HG03175 (cell line): ENCODE measurements at regions not wholly inside any gene's neighbourhood (a gene's known extent, or its start where the extent isn't known, plus 50 kb on each side); places are given as distances from the start of the nearest gene placed in this dataset.
"Not testable (repeated sequence)": the region's sequence is repeated elsewhere in the genome, so short reads cannot be mapped to it uniquely, and the experiment has no call there.

Experiments
- ATAC-seq: cut with Tn5 transposase; IDR thresholded peaks from one replicate; pipeline ENCODE4 v1.9.1; 2021; ENCODE audit warnings: mild to moderate bottlenecking, moderate library complexity; ENCODE audit not compliant: unreplicated experiment

DNA sequence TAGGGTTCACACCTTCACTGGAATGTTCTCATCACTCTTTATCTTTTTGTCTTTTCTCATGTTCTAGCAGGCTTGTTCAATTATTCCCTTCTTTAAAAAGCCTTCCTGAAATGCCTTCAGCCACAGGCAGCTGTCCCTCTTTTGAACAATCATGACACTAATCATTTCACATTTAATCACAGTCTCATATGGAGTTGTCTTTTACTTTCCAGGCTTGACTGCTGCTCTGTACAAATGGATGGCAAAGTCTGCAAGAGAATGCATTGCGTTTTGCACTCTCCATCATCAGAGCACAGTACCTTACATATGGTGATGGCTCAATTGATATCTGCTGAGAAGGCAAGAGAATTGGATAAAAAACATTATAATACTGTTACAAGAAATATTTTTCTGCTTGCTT lies 529.8 kb downstream of the DIPK2A start:
- no peak for ATAC-seq

DNA sequence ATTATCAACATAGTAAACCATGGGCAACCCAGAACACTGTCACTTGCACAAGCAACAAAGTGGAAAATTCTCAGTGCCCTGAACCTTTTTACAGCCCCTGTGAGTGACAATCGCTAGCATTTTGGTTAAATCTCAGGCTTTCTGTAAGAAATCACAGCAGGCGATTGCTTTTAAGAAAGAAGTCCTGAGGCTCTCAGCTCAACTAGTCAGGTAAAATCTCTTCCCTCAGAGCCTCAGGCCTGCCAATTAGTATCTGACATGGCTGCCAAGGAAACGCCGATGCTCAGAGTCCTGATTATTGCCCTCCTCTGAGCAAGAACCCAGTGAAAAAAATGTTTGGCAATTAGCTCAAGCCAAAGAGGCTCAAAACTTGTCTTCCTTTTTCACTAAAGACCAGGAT lies 530.8 kb downstream of the DIPK2A start:
- ATAC-seq = no peak

DNA sequence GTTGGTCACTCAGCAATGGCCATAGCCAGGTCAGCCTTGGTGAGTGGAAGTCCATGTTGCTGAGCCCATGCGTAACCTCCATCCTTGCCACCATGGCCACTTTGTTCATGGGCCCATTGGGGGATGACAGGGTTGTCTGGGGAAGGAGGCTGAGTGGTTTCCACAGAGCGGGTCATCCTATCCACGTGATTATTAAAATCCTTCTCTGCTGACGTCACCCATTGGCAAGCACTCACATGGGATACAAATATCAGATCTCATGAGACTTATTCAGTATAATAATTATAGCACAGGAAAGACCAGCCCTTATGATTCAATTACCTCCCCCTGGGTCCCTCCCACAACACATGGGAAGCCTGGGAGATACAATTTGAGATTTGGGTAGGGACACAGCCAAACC lies 534.8 kb downstream of the DIPK2A start:
- not testable (repeated sequence) for ATAC-seq

DNA sequence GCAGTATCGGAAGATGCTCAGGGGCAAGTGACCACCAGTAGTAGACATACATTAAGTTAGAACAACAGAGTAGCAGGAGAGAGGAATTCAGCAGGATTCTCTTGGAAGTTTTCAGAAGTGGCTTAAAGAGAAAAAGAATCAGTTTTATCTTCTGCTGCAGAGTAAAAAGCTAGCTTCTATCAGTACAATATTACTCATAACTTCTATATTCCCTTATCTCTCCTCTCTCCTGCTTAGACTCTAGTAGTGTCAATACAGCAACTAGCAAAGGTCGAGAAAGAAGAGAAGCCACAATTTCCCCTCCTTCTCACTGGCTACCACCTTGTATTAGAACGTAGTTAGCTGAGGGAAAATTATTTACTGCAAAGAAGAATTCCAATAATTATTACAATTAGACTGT lies 539.7 kb downstream of the DIPK2A start:
- ATAC-seq = no peak

DNA sequence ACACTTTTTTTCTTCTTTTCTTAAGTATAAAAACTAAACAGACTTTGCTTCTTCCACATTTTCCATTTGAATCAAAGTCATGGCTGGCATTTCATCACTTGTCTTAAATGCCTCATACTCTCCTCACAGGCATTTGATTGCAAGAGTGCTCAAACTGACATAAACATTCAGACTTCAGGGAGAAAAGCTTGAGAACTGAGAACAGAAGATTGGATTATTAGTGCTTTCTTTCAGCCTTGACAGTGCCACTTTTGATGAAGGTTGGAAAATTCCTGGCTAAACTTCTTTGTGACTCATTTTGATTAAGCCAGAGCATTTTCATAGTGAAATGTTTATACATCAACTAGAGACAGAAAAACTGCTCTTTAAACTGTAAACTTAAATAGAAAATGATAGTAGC lies 544.4 kb downstream of the DIPK2A start:
- no peak for ATAC-seq

DNA sequence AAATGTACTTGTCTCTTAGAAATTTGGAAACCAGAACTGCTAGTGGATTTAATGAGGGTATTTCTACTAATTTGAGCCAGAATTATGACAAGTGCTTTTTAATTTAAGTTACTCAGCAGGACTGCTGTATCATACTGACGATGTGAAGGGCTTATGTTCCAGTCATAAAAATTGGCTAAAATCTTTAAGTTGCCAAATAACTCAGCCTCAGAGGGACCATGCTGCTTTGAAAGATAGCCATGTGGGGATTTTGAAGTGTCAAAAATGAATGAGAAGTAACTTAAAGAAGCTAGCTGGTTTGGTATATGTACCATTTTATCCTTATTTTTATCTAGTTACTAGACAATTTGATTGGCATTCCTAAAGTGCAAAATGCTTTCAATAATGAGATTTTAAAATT lies 545.0 kb downstream of the DIPK2A start:
- no peak for ATAC-seq

DNA sequence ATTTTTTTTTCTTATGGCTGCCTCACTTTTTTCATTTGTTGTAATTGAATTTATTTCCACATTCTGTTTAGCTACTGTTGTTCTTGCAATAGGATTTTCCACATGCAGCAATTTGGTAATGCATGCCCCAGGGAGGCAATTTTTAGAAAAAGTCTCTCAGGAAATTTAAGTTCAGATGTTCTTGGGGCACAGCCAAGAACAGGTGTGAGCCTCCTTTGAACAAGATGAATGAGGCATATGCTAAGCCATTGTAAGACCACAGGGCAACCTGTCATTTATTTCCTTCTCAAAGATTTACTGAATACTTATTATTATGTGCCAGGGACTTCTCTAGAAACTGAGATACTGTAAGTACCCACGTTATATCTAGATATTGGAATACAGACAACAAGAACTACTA lies 549.5 kb downstream of the DIPK2A start:
- no peak for ATAC-seq

DNA sequence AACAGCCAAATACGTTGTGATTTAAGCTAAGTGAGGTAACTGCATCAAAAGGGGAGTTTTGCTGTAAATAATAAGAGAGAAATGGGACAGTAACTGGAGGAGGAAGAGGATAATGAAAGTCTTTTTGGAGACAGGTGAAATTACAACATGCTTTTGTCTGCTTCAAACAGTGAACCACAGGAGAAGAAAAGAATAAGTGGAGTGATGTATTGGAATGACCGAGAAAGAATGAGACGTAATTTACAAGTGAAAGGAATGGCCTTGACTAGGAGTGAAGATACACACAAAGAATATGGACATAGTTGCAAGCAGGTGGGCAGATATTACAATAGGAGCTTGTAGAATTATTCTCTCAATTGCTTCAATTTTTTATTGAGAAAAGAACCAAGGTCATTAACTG lies 550.8 kb downstream of the DIPK2A start:
- no peak for ATAC-seq

DNA sequence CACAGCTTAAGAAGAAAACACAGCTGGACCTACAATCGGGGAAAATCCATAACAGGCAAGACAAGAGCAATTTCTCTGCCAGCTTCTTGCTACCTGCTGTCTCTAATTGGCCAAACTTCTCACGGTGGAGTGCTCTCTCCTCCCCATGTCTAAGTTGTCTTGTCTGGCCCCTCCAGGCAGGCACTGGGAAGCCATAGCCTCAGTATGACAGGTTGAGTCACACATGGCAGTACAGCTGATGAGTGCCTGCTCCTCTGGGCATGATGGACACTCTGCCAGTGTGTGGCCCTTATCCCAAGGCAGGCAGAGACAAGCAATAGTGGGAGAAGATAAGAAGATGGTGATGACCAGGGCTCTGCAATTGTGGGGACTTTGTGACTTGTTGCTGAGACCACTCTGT lies 551.8 kb downstream of the DIPK2A start:
- ATAC-seq = no peak

DNA sequence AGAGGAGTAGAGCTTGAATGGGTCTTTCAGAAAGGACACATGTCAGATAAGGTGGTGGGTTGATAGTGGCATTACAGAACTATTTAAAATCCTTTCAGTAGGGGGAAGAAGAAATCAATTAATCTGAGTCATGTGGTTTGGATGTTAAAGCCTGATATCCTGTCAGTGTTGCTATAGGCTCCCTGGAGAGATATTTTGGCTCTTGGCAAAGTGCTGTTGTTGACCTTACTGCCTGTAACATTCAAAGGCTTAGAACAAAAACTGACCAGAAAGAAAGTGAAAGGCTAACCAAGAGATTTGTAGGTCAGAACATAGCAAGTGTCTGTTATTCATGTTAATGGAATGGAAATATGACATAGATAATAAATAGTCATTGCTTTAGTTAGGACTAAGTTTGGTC lies 552.9 kb downstream of the DIPK2A start:
- ATAC-seq = no peak

DNA sequence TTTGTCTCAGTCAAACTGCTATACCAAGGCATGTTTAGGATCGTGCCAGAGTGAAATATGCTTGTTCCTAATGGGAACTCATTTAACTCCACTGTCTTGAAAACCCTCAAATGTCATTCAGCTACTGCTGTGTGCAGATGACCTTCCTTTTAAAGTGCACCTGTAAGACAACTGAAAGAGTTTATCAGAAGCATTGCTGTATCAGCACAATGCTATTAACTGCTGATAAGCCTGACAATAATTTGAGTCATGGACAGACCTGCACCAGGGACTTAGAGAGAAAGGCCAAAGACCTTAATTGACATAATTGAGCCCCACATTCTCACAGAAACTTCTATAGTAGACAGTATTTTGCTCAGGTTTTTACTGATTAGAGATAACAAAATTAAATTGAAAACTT lies 557.9 kb downstream of the DIPK2A start:
- ATAC-seq = no peak

DNA sequence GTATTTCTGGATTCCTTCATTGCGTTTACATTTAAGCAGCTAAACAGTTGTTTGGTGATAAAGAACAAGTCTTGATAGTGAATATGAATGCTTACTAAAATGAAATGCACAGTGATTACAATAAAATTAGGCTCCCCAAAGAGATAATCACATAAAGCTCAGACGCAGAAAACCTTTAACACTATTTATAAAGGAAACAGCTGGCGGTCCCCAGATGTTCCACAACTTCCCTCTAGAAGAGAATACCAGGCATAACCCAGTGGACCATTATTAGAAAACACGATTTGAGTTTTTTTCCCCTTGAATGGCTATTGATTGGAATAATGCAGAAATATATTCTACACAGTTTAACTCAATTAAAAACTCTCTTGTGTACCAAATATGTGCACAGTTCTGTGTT lies 573.2 kb downstream of the DIPK2A start:
- no peak for ATAC-seq

DNA sequence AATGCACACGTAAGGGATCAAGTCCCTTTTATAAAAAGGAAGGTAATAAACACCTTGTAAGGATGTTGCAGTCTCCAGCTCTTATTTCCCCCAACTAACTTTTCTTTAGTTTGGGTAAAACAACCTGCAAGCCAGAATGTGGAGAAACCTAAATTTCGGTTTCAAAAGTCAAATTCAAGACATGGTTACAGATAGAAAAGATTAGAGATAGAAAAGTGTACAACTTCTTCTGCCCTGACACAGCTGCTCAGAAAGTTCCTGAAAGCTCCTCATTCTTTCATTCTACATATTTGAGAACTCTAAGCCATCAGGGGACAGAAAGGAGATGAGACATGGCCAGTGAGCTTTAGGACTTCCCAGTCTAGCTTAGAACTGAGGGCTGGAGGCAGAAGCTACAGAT lies 574.9 kb downstream of the DIPK2A start:
- no peak for ATAC-seq

DNA sequence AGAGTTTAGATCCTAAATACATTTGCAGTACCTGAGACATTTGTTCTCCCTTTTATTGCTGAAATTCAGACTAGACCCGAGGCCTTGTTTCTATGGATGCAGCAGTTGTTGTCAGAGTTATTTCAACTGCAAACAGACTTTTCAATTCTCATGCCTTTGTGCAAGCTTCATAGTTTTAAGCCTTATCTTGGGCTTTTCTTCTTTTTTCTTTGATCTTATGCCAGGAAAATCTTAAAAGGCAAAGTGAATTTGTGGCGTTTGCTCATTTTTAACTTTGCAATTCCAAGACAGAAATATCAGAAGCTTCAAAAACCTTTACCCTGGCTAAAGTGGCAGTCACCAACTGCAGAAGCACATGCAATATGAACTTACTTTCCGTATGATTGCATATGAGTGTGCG lies 576.7 kb downstream of the DIPK2A start:
- no peak for ATAC-seq

DNA sequence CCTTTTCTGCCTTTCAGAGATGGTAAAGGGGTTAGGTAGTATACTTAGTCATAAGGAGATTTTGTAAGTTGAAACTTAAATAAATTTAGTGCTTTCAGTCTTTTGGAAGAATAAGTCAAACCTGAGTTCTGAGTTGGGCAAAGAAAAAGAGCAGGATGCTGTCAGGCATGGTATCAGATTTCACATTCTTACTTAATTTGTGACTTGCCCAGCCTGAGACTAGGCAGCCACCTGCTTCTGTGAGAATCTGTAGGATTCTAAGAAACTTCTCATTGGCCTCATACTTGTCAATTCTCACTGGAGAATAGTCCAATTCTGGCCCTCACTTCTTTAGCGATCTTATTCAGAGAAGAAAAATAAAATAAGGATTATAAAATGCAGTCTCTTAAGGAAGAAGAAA lies 577.5 kb downstream of the DIPK2A start:
- ATAC-seq = no peak

DNA sequence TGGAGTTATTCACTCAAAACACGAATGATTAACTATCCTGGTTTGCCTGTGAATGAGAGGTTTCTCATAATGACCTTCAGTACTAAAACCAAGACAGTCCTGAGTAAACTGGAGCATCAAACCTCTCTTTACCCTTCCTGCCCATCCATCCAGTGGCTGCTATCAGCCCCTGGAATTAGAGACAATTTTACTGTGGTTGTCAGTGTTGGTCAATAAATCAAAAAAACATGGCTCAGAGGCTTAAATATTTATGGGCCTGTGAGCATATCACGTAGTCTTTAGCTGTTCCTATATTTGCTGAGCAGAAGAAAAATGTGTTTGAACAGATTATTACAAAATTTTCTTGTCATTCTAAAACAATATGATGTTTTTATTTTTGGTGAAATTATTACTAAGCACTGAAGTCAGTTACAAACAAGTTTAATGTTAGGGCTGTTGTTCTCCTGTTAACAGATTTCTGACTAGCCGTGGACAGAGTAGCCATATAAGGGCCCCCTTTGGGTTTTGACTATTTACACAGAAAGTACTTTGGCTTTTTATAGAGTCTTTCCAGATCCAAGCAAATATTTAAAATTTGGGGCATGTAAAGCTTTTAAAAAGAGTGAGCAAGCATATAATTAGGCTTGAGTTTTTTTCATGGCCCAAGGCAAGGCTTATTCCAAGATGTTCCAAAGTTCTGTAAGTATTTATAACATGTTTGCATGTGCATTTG lies 580.9 kb downstream of the DIPK2A start:
- ATAC-seq = no peak

DNA sequence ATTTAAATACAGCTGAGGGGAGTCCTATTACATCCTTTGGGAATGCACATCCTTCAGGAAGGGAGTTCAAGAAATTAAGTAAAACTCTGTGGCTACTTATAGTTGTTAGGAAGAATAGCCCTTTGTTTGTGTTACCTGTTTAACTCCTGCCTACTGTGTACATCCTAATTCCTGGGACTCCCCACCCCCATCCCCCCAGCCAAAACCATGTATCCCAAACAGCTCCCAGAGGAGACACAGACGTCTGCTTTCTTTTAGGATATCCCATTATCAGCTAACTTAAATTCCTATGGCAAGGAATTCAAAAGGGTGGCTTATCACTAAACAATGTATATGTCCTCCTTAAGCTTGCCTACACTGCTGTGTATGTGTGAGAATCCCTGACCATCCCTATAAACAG lies 581.7 kb downstream of the DIPK2A start:
- no peak for ATAC-seq

DNA sequence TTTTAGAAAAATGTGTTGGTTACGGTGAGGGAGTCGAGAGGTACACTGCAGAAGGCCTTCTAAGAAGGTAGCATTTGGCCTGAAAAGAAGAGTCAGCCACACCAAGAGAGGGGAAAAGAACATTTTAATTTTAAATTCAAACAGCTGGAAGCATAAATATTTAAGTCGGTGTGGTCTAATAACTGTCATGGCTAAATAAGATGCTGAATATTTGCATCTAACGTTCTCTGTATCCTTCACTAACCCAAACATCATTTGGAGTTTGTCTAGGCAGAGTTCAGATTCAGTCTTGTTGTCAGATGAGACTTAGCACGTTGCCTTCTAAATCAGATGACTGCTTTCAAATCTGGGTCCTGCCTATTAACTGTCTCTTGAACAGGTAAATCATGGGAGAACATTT lies 583.3 kb downstream of the DIPK2A start:
- no peak for ATAC-seq

DNA sequence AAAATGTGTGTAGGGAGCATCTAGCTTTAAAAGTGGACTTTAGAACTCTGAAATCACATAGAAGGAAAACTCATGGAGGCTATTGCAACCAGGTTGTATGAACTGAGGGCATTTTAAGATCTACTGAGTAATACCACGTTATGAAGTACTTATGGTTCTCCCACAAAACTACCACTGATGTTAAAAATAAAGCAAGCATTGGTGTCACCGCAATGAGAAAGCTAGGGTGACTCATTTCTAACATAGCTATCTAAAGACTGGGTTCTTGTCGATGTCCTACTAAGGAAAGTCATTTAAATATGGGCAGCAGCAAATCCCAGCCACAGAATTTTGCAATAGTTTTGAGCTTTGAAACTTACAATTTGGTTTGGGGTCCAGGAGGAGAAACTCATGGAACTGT lies 584.8 kb downstream of the DIPK2A start:
- peak; percentile 77 for ATAC-seq

DNA sequence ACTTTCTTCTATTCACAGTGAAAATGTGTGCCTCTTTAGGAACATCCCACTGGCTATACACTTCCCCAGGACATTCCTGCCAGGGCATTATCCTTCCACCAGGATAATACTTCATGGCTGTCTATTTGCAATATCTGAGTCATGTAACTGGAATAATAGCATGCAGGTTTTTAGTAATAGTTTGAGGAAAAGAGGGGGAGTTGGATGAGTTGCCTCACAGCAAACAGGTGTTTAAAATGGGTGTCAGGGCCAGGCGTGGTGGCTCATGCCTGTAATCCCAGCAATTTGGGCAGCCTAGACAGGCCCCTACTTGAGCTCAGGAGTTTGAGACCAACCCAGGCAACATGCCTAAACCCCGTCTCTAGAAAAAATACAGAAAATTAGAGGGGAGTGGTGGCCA lies 585.9 kb downstream of the DIPK2A start:
- no peak for ATAC-seq

DNA sequence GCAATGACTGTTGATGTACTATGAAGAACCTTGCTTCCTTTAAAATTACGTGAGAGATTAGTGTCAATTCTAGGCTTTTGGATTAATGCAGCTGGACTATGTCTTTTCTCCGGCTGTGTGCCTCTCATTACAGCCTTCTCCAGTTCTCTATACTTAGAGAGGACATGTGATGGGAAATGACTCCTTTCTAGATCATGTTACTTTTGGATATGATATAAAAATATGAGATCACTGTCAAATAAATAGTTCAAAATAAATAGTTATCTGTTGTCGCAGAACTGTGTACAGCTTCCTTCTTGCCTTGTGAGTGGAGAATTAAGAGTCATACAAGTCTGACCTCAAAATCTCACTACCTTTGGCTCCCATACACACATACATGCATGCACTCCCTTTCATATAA lies 592.4 kb downstream of the DIPK2A start:
- no peak for ATAC-seq

DNA sequence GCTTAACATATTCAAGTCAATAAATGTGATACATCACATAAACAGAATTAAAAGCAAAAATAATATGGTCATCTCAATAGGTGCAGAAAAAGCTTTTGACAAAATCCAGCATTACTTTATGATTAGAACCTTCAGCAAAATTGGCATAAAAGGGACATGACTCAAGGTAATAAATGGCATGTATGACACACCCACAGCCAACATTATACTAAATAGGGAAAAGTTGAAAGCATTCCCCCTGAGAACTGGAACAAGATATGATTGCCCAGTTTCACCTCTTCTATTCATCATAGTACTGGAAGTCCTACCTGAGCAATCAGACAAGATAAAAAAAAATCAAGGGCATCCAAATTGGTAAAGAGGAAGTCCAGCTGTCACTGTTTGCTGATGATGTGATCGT lies 594.7 kb downstream of the DIPK2A start:
- no peak for ATAC-seq

DNA sequence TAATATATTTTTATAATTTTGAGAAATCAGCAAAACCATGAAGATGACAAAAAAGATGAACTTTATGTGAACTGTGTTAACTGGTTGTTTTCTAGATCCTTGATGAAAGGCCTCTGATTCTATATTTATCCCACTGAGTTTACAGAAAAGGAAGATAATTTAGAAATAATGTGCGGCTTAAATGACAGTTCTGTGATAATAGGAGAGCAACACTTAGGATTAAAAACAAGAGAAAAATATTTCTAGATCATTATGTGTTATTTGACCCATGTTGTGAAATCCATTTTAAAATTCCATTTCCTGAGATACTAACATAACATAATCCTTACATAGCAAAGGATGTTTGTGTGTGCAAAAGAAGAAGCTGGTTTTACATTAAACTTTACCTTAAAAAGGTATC lies 598.0 kb downstream of the DIPK2A start:
- no peak for ATAC-seq

DNA sequence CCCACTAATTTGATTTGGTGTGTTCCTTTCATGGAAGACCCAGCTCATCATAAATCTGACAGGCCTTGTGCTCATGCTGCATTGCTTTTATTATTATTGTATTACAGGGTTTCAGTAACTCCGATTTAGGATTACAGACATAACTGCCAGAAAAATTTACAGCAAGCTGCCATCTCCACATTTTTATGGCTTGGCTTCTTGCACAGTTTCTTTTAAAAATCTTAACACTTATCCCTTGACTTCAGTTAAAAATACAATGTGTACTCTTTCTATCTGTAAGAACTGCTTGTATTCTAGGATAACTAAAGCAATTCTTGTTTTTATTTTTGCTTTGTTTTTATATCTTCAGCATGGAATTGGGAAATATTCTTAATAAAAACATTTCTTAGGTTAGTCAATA lies 612.2 kb downstream of the DIPK2A start:
- ATAC-seq = no peak
